WTC11 (cell line): ENCODE measurements at regions not wholly inside any gene's neighbourhood (a gene's known extent, or its start where the extent isn't known, plus 50 kb on each side); places are given as distances from the start of the nearest gene placed in this dataset.

ENCODE experiments used
- ATAC-seq: fragments of 200-7000 bp; cut with Tn5 transposase; 2 replicates; pipeline ENCODE4 v1.10.0; 2021; ENCODE audit warnings: mild to moderate bottlenecking, moderate library complexity
- CTCF ChIA-PET: fragments of 300-600 bp; sonication (Branson Sonifier 250); formaldehyde crosslinking; loops from one replicate; lab custom pipeline; 2021; ENCODE audit warnings: antibody characterized with exemption; lab: Charles Lee
- POLR2A ChIA-PET: fragments of 350-600 bp; sonication (Branson Sonifier 250); formaldehyde crosslinking; loops from one replicate; lab custom pipeline; 2021; ENCODE audit warnings: antibody characterized with exemption; lab: Charles Lee
- DNase-seq: peaks from one replicate; pipeline ENCODE4 v3.0.0; 2021; ENCODE audit warnings: low spot score
- H3K27ac Mint-ChIP-seq: 2 replicates; pipeline ENCODE4 v1.8.0; 2021; ENCODE audit warnings: mixed read lengths
- H3K27me3 Mint-ChIP-seq: 2 replicates; pipeline ENCODE4 v1.8.0; 2021; ENCODE audit warnings: low read depth, mild to moderate bottlenecking, moderate library complexity, mixed read lengths
- H3K36me3 Mint-ChIP-seq: 2 replicates; pipeline ENCODE4 v1.8.0; 2021; ENCODE audit warnings: mixed read lengths
- H3K4me1 Mint-ChIP-seq: 2 replicates; pipeline ENCODE4 v1.8.0; 2022; ENCODE audit warnings: mixed read lengths
- H3K4me3 Mint-ChIP-seq: 2 replicates; pipeline ENCODE4 v1.8.0; 2021; ENCODE audit warnings: mild to moderate bottlenecking, moderate library complexity, mixed read lengths
- H3K9me3 Mint-ChIP-seq: 2 replicates; pipeline ENCODE4 v1.8.0; 2021; ENCODE audit warnings: mixed read lengths
- ATF1 ChIP-seq: sonication (generic); formaldehyde crosslinking; IDR thresholded peaks from 2 replicates; pipeline ENCODE4 v1.8.1; 2023; ENCODE audit warnings: mild to moderate bottlenecking, moderate library complexity, missing genetic modification reagents
- ATF2 ChIP-seq: sonication (generic); formaldehyde crosslinking; IDR thresholded peaks from 2 replicates; pipeline ENCODE4 v1.8.1; 2022; ENCODE audit warnings: low read depth, missing genetic modification reagents, borderline replicate concordance
- ELF4 ChIP-seq: sonication (generic); formaldehyde crosslinking; IDR thresholded peaks from 2 replicates; pipeline ENCODE4 v1.8.1; 2022; ENCODE audit warnings: low read depth, mild to moderate bottlenecking, moderate library complexity, missing genetic modification reagents
- FOXP1 ChIP-seq: sonication (generic); formaldehyde crosslinking; IDR thresholded peaks from 2 replicates; pipeline ENCODE4 v1.8.0; 2022; ENCODE audit warnings: missing genetic modification reagents, mild to moderate bottlenecking, moderate library complexity, borderline replicate concordance
- GRHL2 ChIP-seq: fragments of 250-450 bp; sonication (Bioruptor Pico); IDR thresholded peaks from 2 replicates; pipeline ENCODE4 v1.8.0; 2022; ENCODE audit warnings: mild to moderate bottlenecking, moderate library complexity; ENCODE audit not compliant: insufficient replicate concordance, severe bottlenecking
- GTF2I ChIP-seq: fragments of 250-450 bp; sonication (Bioruptor Pico); conservative IDR thresholded peaks from 2 replicates; pipeline ENCODE4 v1.4.0; 2021; ENCODE audit warnings: mild to moderate bottlenecking
- MYBL2 ChIP-seq: sonication (generic); formaldehyde crosslinking; IDR thresholded peaks from 2 replicates; pipeline ENCODE4 v1.8.1; 2023; ENCODE audit warnings: mild to moderate bottlenecking, moderate library complexity, missing genetic modification reagents
- NFE2L1 ChIP-seq: sonication (generic); formaldehyde crosslinking; IDR thresholded peaks from 2 replicates; pipeline ENCODE4 v1.8.1; 2023; ENCODE audit warnings: missing genetic modification reagents
- NR1H2 ChIP-seq: sonication (generic); formaldehyde crosslinking; IDR thresholded peaks from 2 replicates; pipeline ENCODE4 v1.9.0; 2021; ENCODE audit warnings: mild to moderate bottlenecking, moderate library complexity, missing genetic modification reagents
- NR2C2 ChIP-seq: sonication (generic); formaldehyde crosslinking; IDR thresholded peaks from 2 replicates; pipeline ENCODE4 v1.8.0; 2022; ENCODE audit warnings: mild to moderate bottlenecking, missing genetic modification reagents
- OVOL2 ChIP-seq: fragments of 250-450 bp; sonication (Bioruptor Pico); IDR thresholded peaks from 2 replicates; pipeline ENCODE4 v1.9.0; 2021; ENCODE audit warnings: mild to moderate bottlenecking, borderline replicate concordance
- PRDM15 ChIP-seq: sonication (generic); formaldehyde crosslinking; IDR thresholded peaks from 2 replicates; pipeline ENCODE4 v1.8.0; 2022; ENCODE audit warnings: missing genetic modification reagents
- PRRX2 ChIP-seq: fragments of 250-450 bp; sonication (Bioruptor Pico); IDR thresholded peaks from 2 replicates; pipeline ENCODE4 v1.8.0; 2021; ENCODE audit warnings: mild to moderate bottlenecking
- ZBTB21 ChIP-seq: sonication (generic); formaldehyde crosslinking; IDR thresholded peaks from 2 replicates; pipeline ENCODE4 v1.8.1; 2023; ENCODE audit warnings: mild to moderate bottlenecking, missing genetic modification reagents, borderline replicate concordance
- ZBTB43 ChIP-seq: sonication (generic); formaldehyde crosslinking; IDR thresholded peaks from 2 replicates; pipeline ENCODE4 v1.8.1; 2023; ENCODE audit warnings: mild to moderate bottlenecking, missing genetic modification reagents
- ZNF219 ChIP-seq: sonication (generic); formaldehyde crosslinking; IDR thresholded peaks from 2 replicates; pipeline ENCODE4 v1.8.0; 2023; ENCODE audit warnings: missing genetic modification reagents, mild to moderate bottlenecking, borderline replicate concordance
- TF ChIP-seq, protein P1 (sequence below): sonication (generic); formaldehyde crosslinking; IDR thresholded peaks from 2 replicates; pipeline ENCODE4 v1.8.0; 2023; ENCODE audit warnings: missing genetic modification reagents
- TF ChIP-seq, protein P2 (sequence below): sonication (generic); formaldehyde crosslinking; conservative IDR thresholded peaks from 2 replicates; pipeline ENCODE4 v1.8.1; 2023; ENCODE audit warnings: mild to moderate bottlenecking, low read depth, missing genetic modification reagents, moderate library complexity
- TF ChIP-seq, protein P3 (sequence below): sonication (generic); formaldehyde crosslinking; IDR thresholded peaks from 2 replicates; pipeline ENCODE4 v1.8.1; 2023; ENCODE audit warnings: mild to moderate bottlenecking, missing genetic modification reagents, moderate library complexity
- TF ChIP-seq, protein P4 (sequence below): fragments of 250-450 bp; sonication (Bioruptor Pico); IDR thresholded peaks from 2 replicates; pipeline ENCODE4 v1.9.0; 2021; ENCODE audit warnings: mild to moderate bottlenecking
- TF ChIP-seq, protein P5 (sequence below): sonication (generic); formaldehyde crosslinking; IDR thresholded peaks from 2 replicates; pipeline ENCODE4 v1.8.1; 2022; ENCODE audit warnings: missing genetic modification reagents, borderline replicate concordance

DNA sequence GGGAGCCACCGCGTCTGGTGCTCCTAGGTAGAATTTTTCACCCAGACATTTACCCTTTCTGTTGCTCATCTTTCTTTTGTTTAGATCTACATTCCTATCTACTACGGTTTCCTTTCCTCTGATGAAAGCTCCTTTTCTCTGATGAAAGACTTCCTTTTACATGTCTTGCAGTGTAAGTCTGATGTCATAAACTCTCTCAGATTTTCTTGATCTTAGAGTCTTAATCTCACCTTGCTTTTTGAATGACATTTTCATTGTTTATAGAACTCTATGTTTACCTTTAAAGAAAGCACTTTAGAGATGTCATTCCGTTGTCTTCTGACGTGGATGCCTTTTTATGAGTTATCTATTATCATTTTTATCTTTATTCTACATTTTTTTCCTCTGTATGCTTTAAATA lies 171.8 kb upstream of the MTPN start:
- H3K36me3 Mint-ChIP-seq, result no peaks in the 10 kb centered on the region
- no peaks in the 10 kb centered on the region for H3K9me3 Mint-ChIP-seq
- ChIA-PET CTCF (interaction anchor here (0.5 kb wide), 1 partner anchor 726 kb away, joined by 6 read pairs; no protein-coding TSS in a partner anchor), POLR2A (interaction anchor here (0.7 kb wide), 1 partner anchor 721 kb away, joined by 3 read pairs; no protein-coding TSS in a partner anchor)
- no peaks in the 10 kb centered on the region for H3K4me1 Mint-ChIP-seq
- H3K27ac Mint-ChIP-seq, result no peak overlapping the region
- TF ChIP-seq ZBTB21 (no peak), PRRX2 (CRISPR knock-in tag) (no peak), GTF2I (CRISPR knock-in tag) (no peak), GRHL2 (CRISPR knock-in tag) (no peak), ATF2 (no peak), NR1H2 (CRISPR knock-in tag) (no peak), ZNF219 (CRISPR knock-in tag) (no peak), FOXP1 (CRISPR knock-in tag) (no peak), ATF1 (CRISPR knock-in tag) (no peak), PRDM15 (no peak)
- TF ChIP-seq, protein P1, sequence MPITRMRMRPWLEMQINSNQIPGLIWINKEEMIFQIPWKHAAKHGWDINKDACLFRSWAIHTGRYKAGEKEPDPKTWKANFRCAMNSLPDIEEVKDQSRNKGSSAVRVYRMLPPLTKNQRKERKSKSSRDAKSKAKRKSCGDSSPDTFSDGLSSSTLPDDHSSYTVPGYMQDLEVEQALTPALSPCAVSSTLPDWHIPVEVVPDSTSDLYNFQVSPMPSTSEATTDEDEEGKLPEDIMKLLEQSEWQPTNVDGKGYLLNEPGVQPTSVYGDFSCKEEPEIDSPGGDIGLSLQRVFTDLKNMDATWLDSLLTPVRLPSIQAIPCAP, result no peak
- no peaks in the 10 kb centered on the region for H3K27me3 Mint-ChIP-seq
- no peak for ATAC-seq
- H3K4me3 Mint-ChIP-seq, result no peak overlapping the region
- no peak for DNase-seq

GRCh38 chr7:136146925-136147324 lies 169.8 kb upstream of the MTPN start:
- ChIA-PET CTCF (no interaction called here), POLR2A (no interaction called here)
- ATAC-seq (no peak), DNase-seq (no peak)
- H3K4me3 Mint-ChIP-seq, result no peak overlapping the region
- H3K27me3 Mint-ChIP-seq, result no peaks in the 10 kb centered on the region
- no peaks in the 10 kb centered on the region for H3K36me3 Mint-ChIP-seq
- no peak overlapping the region for H3K27ac Mint-ChIP-seq
- H3K9me3 Mint-ChIP-seq, result no peaks in the 10 kb centered on the region
- H3K4me1 Mint-ChIP-seq, result no peaks in the 10 kb centered on the region
- TF ChIP-seq ZBTB43, result no peak
- TF ChIP-seq, protein P2, sequence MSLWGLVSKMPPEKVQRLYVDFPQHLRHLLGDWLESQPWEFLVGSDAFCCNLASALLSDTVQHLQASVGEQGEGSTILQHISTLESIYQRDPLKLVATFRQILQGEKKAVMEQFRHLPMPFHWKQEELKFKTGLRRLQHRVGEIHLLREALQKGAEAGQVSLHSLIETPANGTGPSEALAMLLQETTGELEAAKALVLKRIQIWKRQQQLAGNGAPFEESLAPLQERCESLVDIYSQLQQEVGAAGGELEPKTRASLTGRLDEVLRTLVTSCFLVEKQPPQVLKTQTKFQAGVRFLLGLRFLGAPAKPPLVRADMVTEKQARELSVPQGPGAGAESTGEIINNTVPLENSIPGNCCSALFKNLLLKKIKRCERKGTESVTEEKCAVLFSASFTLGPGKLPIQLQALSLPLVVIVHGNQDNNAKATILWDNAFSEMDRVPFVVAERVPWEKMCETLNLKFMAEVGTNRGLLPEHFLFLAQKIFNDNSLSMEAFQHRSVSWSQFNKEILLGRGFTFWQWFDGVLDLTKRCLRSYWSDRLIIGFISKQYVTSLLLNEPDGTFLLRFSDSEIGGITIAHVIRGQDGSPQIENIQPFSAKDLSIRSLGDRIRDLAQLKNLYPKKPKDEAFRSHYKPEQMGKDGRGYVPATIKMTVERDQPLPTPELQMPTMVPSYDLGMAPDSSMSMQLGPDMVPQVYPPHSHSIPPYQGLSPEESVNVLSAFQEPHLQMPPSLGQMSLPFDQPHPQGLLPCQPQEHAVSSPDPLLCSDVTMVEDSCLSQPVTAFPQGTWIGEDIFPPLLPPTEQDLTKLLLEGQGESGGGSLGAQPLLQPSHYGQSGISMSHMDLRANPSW (CRISPR knock-in tag), result no peak
- TF ChIP-seq, protein P3, sequence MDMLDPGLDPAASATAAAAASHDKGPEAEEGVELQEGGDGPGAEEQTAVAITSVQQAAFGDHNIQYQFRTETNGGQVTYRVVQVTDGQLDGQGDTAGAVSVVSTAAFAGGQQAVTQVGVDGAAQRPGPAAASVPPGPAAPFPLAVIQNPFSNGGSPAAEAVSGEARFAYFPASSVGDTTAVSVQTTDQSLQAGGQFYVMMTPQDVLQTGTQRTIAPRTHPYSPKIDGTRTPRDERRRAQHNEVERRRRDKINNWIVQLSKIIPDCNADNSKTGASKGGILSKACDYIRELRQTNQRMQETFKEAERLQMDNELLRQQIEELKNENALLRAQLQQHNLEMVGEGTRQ (CRISPR knock-in tag), result no peak
- no peak for TF ChIP-seq MYBL2 (CRISPR knock-in tag)
- no peak for TF ChIP-seq ELF4 (CRISPR knock-in tag)
- TF ChIP-seq, protein P4, sequence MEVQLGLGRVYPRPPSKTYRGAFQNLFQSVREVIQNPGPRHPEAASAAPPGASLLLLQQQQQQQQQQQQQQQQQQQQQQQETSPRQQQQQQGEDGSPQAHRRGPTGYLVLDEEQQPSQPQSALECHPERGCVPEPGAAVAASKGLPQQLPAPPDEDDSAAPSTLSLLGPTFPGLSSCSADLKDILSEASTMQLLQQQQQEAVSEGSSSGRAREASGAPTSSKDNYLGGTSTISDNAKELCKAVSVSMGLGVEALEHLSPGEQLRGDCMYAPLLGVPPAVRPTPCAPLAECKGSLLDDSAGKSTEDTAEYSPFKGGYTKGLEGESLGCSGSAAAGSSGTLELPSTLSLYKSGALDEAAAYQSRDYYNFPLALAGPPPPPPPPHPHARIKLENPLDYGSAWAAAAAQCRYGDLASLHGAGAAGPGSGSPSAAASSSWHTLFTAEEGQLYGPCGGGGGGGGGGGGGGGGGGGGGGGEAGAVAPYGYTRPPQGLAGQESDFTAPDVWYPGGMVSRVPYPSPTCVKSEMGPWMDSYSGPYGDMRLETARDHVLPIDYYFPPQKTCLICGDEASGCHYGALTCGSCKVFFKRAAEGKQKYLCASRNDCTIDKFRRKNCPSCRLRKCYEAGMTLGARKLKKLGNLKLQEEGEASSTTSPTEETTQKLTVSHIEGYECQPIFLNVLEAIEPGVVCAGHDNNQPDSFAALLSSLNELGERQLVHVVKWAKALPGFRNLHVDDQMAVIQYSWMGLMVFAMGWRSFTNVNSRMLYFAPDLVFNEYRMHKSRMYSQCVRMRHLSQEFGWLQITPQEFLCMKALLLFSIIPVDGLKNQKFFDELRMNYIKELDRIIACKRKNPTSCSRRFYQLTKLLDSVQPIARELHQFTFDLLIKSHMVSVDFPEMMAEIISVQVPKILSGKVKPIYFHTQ (CRISPR knock-in tag), result no peak
- TF ChIP-seq OVOL2 (CRISPR knock-in tag), result no peak
- TF ChIP-seq, protein P5, sequence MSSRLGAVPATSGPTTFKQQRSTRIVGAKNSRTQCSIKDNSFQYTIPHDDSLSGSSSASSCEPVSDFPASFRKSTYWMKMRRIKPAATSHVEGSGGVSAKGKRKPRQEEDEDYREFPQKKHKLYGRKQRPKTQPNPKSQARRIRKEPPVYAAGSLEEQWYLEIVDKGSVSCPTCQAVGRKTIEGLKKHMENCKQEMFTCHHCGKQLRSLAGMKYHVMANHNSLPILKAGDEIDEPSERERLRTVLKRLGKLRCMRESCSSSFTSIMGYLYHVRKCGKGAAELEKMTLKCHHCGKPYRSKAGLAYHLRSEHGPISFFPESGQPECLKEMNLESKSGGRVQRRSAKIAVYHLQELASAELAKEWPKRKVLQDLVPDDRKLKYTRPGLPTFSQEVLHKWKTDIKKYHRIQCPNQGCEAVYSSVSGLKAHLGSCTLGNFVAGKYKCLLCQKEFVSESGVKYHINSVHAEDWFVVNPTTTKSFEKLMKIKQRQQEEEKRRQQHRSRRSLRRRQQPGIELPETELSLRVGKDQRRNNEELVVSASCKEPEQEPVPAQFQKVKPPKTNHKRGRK (CRISPR knock-in tag), result no peak
- TF ChIP-seq NR2C2 (CRISPR knock-in tag), result no peak
- TF ChIP-seq ZNF219 (CRISPR knock-in tag), result no peak
- no peak for TF ChIP-seq NFE2L1
